GM18502 (cell line): ENCODE measurements at regions not wholly inside any gene's neighbourhood (a gene's known extent, or its start where the extent isn't known, plus 50 kb on each side); places are given as distances from the start of the nearest gene placed in this dataset.

Source experiments
- ATAC-seq: cut with Tn5 transposase; IDR thresholded peaks from one replicate; pipeline ENCODE4 v1.9.1; 2021; ENCODE audit warnings: mild to moderate bottlenecking; ENCODE audit not compliant: unreplicated experiment, poor library complexity

DNA sequence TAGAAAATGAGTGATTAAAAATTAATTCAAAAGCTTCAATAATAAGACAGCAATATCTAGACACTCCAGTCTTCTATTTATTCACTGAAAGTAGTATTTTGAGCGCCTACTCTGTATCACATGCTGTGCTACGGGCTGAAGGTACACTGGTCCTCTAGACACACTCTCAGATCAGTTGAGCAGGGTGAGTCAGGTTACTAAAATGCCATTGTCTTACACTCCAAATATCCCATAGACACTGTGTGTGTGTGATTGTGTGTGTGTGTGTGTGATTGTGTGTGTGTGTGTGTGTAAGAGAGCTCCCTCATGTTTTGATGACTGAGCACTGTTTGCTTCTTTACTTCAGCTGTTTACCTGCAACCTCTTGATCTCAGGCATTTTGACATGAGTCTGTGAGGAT is 342.8 kb upstream of the BOD1L1 start:
- no peak for ATAC-seq

DNA sequence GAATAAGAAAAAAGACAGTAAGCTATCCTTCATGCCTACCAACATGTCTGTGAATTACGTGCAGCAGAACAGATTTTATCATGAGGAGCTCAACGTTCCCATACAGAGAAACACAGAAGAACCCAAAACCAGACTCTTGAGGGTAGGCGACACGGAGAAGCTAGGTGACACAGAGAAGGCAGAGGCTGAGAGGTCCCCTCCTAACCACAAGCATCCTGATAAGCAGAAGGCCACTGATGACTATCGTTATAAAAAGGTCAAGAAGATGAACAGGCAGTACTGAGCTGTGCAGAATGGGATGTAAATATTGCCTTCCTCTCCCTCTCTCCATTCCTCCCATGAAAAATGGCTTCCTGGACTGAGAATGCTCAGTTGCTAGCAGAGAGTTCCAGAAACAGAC is 350.2 kb upstream of the BOD1L1 start:
- ATAC-seq = no peak

DNA sequence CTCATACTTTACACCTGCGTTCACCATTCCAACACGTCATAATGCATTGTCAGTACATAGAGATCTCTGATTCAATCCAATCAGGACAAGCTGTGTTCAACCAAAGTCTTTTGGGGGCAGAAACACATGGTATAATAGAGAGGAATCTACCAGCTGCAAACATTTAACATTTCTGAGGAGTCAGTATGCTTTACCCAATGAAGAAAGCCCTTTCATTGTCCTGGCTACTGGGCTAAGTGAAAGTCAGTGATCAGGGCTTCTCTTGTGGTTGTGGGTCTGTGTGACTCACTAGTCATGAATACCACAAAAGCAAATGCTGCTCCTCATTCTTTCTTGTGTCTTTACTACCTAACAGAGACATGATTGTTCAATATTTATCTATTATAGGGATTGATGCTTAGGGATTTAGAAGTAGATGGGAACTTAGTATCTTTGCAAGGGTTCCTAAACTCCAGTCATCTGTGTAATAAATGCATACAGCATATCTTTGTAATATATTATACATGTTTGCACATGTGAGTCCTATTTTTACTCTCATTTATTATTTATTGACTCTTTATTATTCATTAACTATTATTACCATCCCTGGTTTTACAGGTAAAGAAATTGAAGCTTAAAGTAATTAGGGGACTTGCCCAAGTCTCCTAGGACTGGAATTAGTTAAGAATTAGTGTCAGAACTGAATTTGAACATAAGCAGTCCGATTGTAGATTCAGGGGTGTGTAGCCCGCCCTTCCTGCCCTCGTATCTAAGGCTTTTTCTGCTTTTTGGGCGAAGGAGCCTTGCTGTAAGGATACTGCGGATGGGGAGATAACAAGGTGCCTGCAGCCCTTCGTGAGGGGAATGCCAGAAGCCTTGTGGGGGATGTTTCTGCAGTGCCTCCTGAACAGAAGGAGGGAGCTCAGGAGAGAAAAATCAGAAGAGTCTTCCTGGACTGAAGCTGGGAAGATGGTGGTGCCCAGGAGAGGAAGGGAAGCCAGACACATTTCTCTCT is 353.1 kb upstream of the BOD1L1 start:
- ATAC-seq = peak; percentile 70

DNA sequence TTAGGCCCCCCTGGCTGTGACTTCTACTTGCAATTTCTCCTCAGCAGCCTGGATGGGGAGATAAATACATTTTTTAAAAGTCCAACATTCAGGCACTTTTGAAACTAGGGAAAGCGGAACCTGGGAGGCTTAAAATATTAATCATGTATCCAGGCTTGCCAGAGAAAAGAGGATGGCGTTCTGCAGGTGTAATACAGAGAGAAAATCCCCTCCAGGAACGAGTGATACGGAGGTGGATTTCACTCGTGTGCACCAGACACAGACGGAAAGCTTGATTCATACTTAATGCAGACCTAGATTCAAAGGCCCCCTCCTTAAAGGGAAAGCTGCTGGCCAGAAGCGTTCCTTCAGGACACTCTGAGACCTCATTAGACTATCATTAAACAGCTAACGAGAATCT is 354.0 kb upstream of the BOD1L1 start:
- ATAC-seq = no peak

DNA sequence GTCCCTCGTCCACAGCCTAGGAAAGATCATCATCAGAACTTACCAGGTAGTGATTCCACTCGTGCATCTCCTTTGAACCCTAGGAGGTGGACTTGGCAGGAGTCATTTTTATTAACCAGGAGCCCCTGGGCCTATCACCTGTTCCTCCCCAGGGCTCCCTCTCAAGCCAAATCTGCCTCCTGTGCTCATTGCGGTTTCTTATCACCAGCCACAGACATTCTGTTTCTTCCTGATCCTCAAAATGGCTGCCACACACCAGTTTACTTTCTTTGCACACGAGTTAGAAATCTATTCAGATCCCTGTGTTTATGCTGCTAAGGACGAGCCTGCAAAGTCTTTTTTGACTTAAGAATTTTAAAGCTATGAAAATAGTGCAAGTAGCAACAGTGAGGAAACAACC is 354.5 kb upstream of the BOD1L1 start:
- no peak for ATAC-seq

DNA sequence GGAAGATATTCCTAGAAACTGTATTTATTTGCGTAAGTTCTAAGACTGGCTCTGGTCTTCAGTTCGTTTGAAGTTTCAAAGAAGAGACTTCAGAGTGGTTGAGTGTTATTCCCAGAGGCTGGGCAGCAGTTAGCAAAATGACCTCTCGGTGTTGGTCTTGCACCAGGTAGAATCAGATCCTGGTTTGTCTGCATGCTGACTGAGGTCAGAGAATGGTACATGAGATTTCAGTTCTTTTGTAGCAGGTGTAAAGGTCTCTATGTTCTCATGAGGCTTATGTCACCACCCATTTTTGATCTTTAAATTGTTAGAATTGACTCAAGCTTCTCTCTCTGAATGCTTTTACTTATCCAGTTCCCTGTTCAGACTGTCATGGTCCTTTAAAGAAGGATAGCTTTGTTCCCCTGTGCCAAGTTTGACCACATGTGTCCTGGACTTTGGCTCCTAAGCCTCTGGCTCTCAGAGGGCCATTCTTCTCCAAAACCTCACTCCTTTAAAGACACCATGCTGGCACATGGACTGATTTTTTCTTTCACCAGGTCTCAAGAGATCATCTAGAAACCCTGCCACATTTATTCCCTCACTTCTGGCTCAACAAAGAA is 355.8 kb upstream of the BOD1L1 start:
- ATAC-seq = no peak

DNA sequence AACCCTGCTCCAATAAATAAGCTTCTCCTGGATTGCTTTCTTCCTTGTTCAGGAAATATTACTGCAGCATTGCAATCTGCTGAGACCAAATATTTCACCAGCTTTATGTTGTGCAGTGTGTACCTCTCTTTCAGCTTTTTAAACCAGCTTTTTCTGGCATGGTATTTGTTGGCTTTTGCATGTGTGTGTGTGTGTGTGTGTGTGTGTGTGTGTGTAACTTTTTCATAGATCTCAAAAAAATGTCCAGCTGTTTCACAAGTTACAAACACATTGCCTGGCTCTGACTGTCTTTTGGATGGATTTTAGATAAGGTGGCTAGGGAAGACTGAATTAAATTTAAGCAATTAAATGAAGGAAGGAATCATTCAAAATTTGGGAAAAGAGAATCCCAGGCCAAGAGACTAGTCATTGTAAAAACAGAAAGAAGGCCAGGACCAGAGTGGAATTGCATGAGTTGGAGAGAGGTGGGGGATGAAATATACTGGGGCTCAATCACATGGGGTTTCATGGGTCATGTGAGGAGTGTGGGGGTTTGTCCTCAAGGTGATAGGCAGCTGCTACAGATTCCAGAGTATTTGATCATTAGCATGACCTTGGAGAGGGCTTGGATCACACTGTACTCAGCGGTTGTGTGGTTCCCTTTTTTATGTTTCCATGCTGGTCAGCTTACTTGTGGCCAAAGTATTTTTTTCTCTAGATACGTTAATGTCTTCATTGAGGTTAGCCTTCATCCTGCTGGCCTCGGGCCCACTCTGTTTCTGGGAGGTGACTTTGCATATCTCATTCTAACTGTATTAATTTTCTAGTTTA is 357.7 kb upstream of the BOD1L1 start:
- no peak for ATAC-seq

DNA sequence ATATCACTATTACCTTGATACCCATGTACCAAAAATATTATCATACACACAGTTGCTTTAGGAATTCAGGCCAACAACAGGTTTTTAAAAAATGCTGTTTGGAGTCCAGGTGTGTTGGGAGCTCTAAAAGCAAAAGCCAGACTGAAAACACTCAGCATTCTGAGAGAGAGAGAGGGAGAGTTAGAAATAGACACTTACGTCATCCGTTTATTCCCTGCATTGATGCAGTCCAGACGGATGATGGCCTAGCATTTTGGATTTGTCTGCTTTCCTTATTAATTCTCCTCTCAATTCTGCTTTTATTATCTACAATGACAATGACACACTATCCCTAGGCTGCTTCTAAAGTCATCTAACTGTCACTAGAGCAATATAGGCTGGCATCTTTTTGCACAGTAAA is 358.3 kb upstream of the BOD1L1 start:
- no peak for ATAC-seq

DNA sequence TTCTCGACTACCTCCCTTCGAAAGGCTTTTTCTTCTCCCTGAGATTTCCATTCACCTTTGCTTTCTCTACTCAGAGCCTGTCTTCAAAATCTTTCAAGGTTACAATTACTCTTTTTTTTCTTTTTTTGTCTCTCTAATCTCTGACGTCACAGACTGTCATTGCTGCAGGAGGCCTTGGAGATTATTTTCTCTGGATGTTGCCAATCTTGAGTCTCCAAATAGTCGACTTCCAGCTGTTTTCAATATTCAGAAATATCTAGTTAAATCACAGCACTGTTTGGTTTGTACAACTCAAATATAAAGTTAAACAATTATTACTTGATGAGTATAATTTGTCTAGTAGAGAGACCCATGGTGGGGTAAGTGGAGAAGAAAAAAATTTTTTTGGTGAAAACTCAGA is 359.0 kb upstream of the BOD1L1 start:
- ATAC-seq = no peak

DNA sequence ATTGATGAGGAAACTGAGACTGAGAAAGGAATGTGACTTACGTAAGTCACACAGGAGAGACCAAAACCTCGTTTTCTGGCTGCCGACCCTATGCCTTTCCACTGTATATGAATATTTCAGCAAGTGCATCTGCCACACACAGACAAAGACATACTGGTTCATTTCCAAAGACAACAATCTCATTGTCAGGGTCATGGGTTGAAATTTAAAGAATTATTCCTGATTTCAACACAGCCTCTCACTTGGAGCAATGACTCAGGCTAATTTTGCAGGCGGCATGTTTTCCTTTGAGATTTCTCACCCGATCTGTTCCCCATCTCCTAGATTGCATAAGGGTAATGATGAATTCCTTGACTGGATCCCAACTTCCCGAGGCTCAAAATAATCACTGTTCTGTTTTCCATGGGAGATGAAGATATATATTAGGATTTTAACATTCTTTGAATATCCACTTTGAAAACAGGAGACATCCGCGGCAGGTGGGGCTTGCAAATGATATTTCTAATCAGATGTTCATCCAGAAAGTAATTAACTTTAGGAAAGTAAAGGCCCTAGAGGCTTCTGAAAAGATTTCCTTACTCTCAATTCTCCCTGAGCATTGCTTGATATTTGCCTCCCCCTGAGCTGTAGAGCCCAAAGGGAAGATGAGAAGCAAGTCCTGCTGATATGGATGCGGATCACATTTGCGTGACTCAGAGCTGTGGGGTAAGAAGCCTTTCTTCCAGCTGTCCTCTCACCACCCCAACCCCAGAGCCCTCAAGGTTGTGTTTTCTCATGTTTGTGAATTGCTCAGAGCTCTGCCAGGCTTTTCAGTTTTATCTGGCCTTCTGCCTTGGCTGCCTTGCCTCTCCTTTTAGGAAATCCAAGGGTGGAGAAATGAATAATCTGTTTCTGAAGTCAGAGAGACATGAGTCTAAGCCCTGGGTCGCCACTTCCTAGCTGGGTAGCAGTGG is 361.1 kb upstream of the BOD1L1 start:
- no peak for ATAC-seq

DNA sequence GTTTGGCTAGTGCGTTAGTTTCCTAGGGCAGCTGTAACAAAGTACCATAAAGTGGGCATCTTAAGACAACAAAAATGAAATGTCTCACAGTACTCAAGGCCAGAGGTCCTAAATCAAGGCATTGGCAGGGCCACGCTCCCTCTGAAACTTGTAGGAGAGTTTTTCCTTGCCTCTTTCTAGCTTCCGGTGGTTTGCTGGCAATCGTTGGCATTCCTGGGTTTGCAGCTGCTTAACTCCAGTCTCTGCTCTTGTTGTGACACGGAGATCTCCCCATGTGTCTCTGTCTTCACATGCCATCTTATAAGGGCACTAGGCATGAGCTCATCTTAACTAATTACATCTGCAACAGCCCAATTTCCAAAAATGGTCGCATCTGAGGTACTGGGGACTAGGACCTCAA is 362.0 kb upstream of the BOD1L1 start:
- ATAC-seq = no peak

DNA sequence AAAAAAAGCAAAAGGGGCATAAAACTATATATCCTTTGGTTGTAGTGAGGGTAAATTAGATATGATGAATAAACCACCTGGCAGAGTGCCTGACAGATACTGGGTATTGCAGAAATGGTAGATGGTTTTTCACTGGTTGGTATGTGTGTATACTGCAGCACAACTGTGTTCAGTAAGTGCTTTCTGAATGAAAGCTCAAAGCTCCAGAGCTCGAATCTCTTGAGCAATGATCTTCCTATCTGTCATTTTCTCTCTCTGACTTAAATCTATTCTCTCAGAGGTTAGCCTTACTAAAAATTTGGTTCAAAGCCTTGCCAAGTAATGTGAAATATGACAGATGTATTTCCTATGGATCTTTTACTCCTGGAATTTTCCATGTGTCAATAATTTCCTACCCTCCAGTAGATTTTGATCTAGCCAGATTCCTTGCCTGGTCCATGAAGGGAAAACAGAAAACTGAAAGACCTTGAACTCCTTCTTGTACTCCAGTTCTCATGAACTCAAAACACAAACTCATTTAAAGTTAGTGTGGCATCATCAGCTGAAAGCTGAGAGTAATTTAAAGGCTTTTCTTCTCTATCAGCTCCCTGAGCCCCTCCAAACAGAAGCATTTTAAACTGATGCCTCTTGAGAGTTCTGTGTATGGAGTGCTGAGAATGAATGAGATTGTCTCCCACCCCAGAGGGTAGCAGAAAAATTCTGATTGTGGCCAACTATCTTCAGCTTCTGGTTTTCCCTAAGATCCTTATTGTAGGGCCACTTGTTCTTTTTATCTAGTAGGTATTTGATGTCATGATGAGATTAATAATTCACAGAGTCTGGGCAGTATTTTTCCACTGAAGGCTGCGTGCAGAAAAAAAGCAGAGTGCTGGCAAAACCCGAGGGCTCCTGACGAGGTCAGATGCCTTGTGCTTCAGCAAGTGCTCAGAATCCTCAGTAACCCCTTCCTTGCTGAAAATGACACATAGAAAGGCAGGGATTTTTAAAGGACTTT is 363.4 kb upstream of the BOD1L1 start:
- no peak for ATAC-seq

DNA sequence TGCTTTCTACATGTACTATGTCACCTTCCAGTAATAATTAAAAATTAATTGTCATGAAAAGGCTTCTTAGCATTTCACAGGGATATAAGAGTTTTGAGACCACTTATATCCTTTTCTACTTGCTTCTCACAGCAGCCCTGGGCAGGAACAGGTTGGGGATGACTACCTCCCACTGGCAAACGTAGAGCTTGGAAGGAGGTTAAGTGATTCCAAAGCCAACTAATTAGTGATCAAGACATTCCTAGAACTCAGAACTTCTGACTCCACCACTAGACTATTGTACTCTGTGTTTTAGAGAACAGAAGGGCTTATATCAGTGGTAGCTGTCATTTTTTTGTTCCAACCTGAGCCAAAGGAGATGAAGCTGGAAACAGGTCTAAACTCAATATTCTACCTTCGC is 364.5 kb upstream of the BOD1L1 start:
- ATAC-seq = no peak

DNA sequence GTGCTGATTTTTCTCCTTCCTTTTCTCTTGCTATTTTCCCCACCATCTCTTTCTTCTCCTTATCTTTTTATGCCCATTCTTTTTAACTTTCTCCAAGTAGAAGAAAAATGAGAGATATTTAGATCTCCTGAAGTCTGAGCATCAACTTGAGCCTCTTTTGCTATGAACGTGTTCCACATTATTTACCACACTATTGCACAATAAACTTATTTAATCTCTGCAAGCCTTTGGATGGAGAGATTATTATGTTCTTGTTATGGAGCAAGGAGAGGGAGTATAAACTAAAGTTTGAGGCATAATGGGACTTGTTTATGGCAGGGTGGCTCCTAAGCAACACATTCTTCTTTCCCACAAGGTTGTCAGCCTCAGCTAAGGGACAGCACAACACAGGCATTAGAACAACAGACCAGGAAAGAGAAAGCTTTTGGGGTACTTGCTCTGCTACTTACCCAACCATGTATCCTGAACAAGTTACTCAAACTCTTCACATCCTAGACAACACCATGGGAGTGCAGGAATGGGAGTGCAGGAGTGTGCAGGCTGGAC is 365.5 kb upstream of the BOD1L1 start:
- no peak for ATAC-seq

DNA sequence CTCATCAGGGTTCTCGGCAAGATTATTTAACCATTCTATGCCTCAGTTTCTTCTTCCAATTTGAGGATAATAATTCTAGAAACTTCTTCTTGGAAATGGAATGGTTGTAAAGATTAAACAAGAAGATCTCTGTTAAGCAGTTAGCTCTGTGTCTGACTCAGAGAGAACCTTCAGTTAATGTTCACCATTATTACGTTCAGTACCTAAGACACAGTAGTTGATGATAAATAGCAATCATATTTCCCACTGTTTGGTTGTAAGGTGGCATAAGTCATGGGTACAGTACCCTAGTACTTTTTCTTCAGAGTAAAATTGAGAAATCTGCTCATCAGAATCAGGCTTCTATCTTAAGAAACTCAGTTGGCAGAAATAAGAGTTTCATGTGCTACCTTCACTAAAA is 366.5 kb upstream of the BOD1L1 start:
- no peak for ATAC-seq

DNA sequence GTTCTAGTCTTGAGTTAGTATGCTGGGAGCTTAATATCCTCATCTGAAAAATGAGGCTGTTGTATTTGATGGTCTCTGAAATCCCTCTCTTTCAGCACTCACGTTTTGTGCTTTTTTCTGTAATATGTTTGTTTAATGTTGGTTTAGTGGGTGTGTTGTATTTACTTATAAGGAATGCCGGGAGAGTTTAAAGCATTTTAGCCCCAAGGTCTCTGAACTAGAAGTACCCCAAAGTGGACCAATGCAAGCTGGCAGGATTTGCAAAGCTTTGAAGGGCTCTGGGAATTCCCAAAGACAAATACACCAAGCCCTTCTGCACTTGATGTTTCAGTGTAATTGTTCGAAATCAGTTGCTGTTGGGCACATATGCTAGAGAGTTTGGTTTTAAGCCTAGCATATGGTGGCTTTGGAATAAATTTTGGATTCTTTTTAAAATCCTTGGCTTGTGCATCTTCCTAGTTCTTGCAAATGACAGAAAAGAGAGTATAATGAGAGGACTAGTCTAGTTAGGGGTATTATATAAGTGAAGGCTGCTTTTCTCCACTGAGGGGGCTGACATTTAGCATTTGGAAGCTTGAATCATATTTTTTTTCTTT is 371.4 kb upstream of the BOD1L1 start:
- ATAC-seq = no peak

DNA sequence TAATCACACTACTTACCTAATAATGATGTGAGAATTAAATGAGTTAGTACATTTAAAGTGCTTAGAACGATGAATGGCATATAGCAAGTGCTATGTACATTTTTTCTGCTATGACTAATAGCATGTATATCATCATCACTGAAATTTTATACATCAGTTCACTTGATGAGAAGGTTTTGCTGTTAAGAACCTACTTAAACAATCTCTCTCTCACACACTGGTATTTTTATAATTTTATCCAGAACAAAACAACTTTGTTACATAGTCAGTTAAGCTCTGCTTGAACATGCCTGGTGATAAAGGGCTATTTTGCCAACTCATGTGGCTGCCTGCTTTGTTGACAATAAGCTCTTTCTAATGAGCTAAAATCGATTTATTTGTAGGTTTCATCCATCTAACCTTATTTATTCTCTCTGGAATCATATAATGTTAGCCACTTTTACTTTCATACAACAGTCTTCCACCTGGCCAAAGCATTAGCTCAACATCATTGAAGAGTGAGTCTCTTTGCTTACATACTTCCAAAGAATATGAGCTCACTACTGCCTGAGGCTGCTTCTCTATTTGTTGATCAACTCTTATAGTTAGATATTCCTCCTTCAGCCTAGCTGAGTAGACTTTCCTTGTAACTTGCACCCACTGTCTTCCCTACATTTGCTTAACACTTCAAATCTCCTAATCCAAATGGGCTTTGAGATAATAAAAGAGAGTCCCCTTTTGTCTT is 372.7 kb upstream of the BOD1L1 start:
- ATAC-seq = no peak
